SJCRH30 (cell line): ENCODE measurements at regions not wholly inside any gene's neighbourhood (a gene's known extent, or its start where the extent isn't known, plus 50 kb on each side); places are given as distances from the start of the nearest gene placed in this dataset.
A peak's percentile ranks its signal among the peaks of the same experiment; 100 is the strongest.

Experiments used
- DNase-seq, 2 experiments: peaks; one replicate each; pipeline ENCODE4 v3.0.0-alpha.2; 2015 to 2020
- H3K27ac ChIP-seq: fragments of 250-450 bp; sonication (Bioruptor Pico); 2 replicates; pipeline ENCODE4 v1.5.1; 2020; ENCODE audit warnings: mild to moderate bottlenecking, moderate library complexity
- H3K27me3 ChIP-seq: fragments of 250-450 bp; sonication (Bioruptor Pico); 2 replicates; pipeline ENCODE4 v1.5.1; 2020; ENCODE audit warnings: mild to moderate bottlenecking, moderate library complexity
- H3K36me3 ChIP-seq: fragments of 250-450 bp; sonication (Bioruptor Pico); 2 replicates; pipeline ENCODE4 v1.5.1; 2020; ENCODE audit warnings: mild to moderate bottlenecking, moderate library complexity
- H3K4me1 ChIP-seq: fragments of 250-450 bp; sonication (Bioruptor Pico); 2 replicates; pipeline ENCODE4 v1.5.1; 2020; ENCODE audit warnings: mild to moderate bottlenecking, moderate library complexity
- H3K4me3 ChIP-seq: fragments of 250-450 bp; sonication (Bioruptor Pico); 2 replicates; pipeline ENCODE4 v1.5.1; 2020; ENCODE audit warnings: mild to moderate bottlenecking, moderate library complexity
- H3K9me3 ChIP-seq: fragments of 250-450 bp; sonication (Bioruptor Pico); replicated peaks from 2 replicates; pipeline ENCODE4 v1.5.1; 2020; ENCODE audit warnings: mild to moderate bottlenecking, moderate library complexity

GRCh38 chr10:42926843-42927242, 144.2 kb downstream of the BMS1 start:
- no peaks in the 10 kb centered on the region for H3K27me3 ChIP-seq
- H3K4me3 ChIP-seq, result no peak overlapping the region
- H3K36me3 ChIP-seq, result no peaks in the 10 kb centered on the region
- H3K4me1 ChIP-seq, result no peaks in the 10 kb centered on the region
- no peak overlapping the region for H3K27ac ChIP-seq
- DNase-seq, result peak; percentile 42 to 43
- no peaks in the 10 kb centered on the region for H3K9me3 ChIP-seq

- H3K27me3 ChIP-seq, result no peaks in the 10 kb centered on the region
- no peak for DNase-seq
Observed at GRCh38 chr10:42928064-42928463, 145.5 kb downstream of the BMS1 start.

GRCh38 chr10:42929236-42929635, 146.6 kb downstream of the BMS1 start:
- Histone ChIP-seq H3K36me3 (no peaks in the 10 kb centered on the region), H3K9me3 (no peaks in the 10 kb centered on the region), H3K4me3 (no peak overlapping the region), H3K27ac (no peak overlapping the region), H3K27me3 (no peaks in the 10 kb centered on the region), H3K4me1 (no peaks in the 10 kb centered on the region)
- no peak for DNase-seq

More at GRCh38 chr10:42928064-42928463, 145.5 kb downstream of the BMS1 start:
- Histone ChIP-seq H3K9me3 (no peaks in the 10 kb centered on the region), H3K4me3 (no peak overlapping the region), H3K27ac (no peak overlapping the region), H3K4me1 (no peaks in the 10 kb centered on the region), H3K36me3 (no peaks in the 10 kb centered on the region)

GRCh38 chr10:42929993-42930392, 146.9 kb upstream of the RET start:
- Histone ChIP-seq H3K27ac (no peak overlapping the region), H3K9me3 (no peaks in the 10 kb centered on the region), H3K4me3 (no peak overlapping the region), H3K4me1 (no peaks in the 10 kb centered on the region), H3K36me3 (no peaks in the 10 kb centered on the region), H3K27me3 (no peaks in the 10 kb centered on the region)
- DNase-seq, result no peak

DNA sequence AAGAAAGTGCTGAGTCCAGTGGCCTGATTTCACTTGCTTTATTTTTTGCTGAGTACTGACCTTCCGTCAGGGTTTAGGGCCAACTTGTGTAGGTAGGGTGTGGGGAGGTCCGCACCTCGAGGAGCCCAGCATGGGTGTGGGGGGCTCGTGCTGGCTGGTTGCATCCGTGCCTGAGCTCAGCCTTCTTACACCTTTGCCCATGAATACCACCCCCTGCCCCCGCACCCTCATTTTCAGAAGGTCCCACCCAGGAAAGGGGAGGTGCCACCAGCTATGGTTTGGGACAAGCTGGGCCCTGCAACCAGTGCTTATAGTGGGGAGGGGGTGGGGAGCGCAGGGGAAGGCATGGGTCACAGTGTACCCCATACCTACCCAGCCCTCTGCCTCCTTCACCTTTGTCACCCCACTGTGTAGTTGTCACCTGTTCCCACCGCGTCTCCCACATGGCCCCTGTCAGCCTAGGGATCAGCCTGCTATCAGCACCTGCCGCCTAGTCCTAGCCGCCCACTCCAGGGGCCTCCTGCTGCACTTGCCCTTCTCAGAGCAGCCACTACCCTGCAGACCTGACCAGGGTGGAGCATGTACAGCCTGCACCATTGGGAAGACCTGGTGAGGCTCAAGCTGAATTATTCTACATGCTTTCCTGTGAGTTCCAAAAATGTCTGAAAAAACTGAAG, 146.2 kb upstream of the RET start:
- H3K4me1 ChIP-seq, result no peaks in the 10 kb centered on the region
- DNase-seq, result no peak
- no peak overlapping the region for H3K4me3 ChIP-seq
- no peaks in the 10 kb centered on the region for H3K9me3 ChIP-seq
- no peak overlapping the region for H3K27ac ChIP-seq
- no peaks in the 10 kb centered on the region for H3K27me3 ChIP-seq
- no peaks in the 10 kb centered on the region for H3K36me3 ChIP-seq

DNA sequence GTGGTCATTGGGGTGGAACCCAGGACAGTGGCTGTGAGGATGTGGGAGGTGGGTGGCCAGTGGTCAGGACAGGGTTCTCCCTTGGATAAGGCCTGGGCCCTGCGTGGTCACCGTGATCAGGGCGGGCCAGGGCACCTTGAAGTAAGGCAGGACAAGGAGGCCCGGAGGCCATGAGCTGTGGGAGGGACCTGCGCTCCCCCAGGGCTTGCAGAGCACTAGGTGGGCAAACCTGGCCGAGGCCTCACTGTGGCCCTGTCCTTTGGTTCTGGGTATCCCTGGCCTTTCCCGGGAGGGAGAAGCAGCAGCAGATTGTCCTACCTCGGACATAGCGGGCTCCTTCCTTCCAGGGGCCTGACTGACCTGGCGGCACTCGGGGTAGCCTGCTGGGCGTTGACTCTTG, 144.8 kb upstream of the RET start:
- no peaks in the 10 kb centered on the region for H3K9me3 ChIP-seq
- H3K36me3 ChIP-seq, result no peaks in the 10 kb centered on the region
- H3K4me1 ChIP-seq, result no peaks in the 10 kb centered on the region
- H3K27me3 ChIP-seq, result no peaks in the 10 kb centered on the region
- H3K27ac ChIP-seq, result no peak overlapping the region
- DNase-seq, result no peak
- H3K4me3 ChIP-seq, result no peak overlapping the region

DNA sequence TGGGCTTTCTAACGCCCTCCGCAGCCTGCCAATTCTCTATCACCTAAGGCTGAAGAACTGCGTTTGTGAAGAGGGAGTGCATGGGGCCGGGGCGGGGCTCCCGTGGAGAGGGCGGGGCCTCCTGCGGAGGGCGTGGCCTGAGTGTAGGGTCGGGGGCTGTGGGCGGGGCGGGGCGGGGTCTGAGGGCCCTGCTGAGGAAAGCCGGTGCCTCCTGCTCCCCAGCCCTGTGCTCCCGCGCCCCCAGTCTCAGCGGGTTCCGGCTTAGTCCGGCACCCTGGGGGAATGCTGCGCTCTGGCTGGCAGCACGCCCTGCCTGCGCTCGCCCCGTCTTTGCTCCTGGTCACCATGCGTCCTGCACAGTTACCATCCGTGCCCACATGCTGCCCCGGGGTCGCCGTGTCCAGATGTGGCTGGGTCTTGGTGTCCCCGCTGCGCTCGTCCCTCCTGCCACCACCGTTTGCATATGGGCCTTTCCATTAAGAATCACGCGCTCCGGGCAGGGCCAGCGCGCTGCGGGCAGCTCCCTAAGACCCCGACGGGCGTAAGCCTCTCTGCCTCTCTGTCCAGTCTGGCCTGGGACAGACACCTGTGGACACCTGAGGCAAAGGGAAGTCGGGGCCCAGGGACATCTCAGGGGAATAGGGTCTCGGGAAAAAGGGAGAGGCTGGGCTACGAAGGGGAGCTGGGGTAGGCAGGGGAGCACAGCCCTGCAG, 144.0 kb upstream of the RET start:
- no peak for DNase-seq
- Histone ChIP-seq H3K4me1 (no peaks in the 10 kb centered on the region), H3K27me3 (no peaks in the 10 kb centered on the region), H3K27ac (no peak overlapping the region), H3K9me3 (no peaks in the 10 kb centered on the region), H3K36me3 (no peaks in the 10 kb centered on the region), H3K4me3 (no peak overlapping the region)

DNA sequence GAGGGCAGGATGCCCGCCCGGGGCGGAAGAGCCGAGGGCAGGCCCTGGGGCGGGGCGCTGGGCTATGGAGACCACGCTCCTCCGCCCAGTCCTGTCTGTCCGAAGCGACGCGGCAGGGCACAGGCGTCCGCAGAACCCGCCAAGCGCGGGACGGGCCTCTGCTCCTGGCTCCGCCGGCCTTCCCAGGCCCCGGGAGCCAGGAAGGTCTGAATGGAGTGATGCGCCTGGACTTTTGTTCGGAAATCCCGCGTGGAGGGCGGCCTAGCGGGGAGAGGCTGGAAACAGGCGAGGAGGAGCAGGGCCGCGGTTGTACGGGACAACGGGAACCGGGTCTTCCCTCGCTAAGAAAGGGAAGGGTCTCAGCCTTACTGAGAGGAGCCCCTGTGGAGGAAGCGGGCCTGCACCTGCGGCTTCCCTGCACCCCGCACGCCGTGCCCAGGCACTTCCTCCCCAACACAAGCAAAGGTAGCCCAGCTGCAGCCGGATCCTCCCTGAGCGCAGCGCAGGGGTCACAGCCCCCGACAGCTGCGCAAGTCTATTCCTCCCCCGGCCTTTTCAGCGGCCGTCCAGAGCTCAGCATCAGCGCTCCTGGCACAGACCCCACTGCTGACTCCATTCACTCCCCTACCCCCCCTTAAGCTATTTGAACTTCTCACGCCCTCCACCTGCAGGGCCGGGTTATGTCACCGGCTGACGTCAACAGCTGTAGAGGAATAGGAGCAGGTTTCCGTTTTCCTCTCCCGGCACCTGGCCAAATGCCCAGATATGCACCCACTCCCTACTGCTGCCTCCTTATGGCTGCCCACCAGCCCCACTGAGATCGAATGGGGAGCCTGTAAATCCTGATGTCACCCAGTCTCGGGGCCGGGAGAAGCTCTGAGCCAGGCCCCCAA, 143.2 kb upstream of the RET start:
- no peaks in the 10 kb centered on the region for H3K4me1 ChIP-seq
- H3K4me3 ChIP-seq, result no peak overlapping the region
- H3K36me3 ChIP-seq, result no peaks in the 10 kb centered on the region
- no peaks in the 10 kb centered on the region for H3K27me3 ChIP-seq
- no peak overlapping the region for H3K27ac ChIP-seq
- H3K9me3 ChIP-seq, result no peaks in the 10 kb centered on the region
- DNase-seq, result peak; percentile 17 to 40

DNA sequence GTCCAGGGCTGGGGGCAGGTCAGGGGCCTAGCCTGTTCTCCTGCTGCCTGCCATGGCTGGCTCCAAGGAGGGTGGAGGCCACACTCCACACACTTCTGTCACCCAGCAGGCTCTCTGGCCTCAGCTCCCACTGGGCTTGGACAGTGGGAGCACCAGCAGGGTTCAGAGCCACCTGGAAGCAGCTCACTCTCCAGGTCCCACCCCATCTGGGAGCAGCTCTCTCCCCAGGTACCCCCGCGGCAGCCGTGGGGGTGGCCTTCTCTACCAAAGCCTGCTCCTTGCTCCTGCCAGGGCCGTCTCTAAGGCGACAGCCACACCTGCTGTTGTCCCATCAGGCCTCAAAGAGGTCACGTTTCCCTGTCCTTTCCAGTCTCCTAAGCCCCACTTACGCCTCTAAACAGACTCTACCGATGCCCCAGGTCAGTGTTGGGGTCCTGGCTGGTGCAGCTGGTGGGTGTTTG, 142.5 kb upstream of the RET start:
- Histone ChIP-seq H3K9me3 (no peaks in the 10 kb centered on the region), H3K4me1 (no peaks in the 10 kb centered on the region), H3K36me3 (no peaks in the 10 kb centered on the region), H3K27me3 (no peaks in the 10 kb centered on the region), H3K4me3 (no peak overlapping the region), H3K27ac (no peak overlapping the region)
- no peak for DNase-seq

DNA sequence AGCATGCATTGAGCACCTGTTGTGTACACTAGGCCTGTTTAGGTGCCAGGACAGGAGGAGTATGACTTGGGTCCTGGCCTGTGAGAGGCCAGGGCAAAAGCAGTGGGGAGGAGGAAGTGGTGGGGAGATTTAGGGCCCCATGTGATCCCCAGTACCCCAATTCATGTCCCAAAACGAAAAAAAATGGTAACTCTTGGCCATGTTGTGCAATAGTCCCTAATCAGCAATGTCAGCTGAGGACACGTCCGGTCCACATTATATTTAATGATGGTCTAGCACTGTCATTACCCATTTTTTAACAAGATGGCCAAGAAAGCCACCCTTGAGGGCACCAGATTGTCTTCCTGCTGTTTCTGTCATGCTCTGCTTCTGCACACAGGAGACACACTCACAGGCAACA, 142.0 kb upstream of the RET start:
- H3K9me3 ChIP-seq, result no peaks in the 10 kb centered on the region
- H3K27me3 ChIP-seq, result no peaks in the 10 kb centered on the region
- DNase-seq, result no peak
- H3K36me3 ChIP-seq, result no peaks in the 10 kb centered on the region
- H3K4me1 ChIP-seq, result no peaks in the 10 kb centered on the region
- H3K4me3 ChIP-seq, result no peak overlapping the region
- H3K27ac ChIP-seq, result no peak overlapping the region

DNA sequence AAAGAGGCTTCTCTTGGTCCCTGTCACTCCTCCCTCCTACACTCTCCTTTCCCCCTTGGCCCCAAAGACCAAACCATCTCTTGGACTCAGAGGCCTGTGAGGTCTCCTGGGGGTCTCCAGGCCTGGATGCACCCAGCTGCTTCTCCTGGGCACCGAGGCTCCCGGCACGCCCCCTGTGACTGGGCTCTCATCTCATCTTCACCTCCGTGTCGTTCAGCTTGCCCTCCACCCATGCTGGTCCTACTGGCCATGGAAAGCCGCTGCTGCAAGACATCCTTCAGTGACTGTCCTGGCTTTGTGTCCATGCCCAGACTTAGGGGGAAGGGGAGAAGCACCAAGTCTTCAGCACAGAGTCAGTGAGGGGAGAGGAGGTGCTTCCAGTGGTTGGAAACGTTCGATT, 141.4 kb upstream of the RET start:
- no peak for DNase-seq
- Histone ChIP-seq H3K4me1 (no peaks in the 10 kb centered on the region), H3K36me3 (no peaks in the 10 kb centered on the region), H3K4me3 (no peak overlapping the region), H3K27me3 (no peaks in the 10 kb centered on the region), H3K9me3 (no peaks in the 10 kb centered on the region), H3K27ac (no peak overlapping the region)

DNA sequence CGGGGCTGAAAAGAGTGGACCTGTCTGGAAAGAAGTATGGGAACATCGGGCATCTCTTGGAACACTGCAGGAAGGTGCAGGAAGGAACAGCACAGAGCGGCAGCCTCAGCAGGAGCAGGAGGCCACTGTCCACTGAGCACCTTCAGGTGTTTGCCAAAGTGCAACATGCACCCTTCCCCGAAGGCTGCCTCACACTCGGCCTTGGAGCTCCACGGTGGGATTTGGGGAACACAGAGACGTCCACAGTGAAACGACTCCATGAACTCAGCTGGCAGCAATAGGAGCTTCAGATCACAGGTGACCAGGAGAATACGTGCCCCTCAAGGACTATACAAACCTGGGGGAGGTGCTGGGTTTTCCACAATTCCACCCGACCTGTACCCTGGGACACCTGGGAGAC, 140.3 kb upstream of the RET start:
- Histone ChIP-seq H3K9me3 (no peaks in the 10 kb centered on the region), H3K27ac (no peak overlapping the region), H3K4me1 (no peaks in the 10 kb centered on the region), H3K36me3 (no peaks in the 10 kb centered on the region), H3K27me3 (no peaks in the 10 kb centered on the region), H3K4me3 (no peak overlapping the region)
- no peak for DNase-seq

DNA sequence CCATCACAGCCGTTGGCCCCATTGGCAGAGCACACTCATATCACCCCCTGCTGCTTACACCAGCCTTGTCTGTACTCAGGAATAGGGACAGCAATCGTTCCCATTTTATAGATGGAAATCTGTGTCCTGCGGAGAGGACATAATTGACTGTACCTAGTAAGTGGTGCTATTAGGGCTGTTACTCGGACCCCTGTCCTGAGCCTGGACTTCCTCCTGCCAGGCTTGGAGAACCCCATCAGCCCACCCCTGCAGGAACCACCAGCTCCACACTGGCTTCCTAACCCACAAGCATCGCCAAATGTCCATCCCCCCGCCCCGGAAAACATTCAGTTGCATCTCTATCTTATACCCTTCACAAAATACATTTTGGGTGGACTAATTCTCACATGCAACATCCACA, 139.8 kb upstream of the RET start:
- H3K36me3 ChIP-seq, result no peaks in the 10 kb centered on the region
- H3K9me3 ChIP-seq, result no peaks in the 10 kb centered on the region
- H3K27ac ChIP-seq, result no peak overlapping the region
- DNase-seq, result no peak
- H3K4me3 ChIP-seq, result no peak overlapping the region
- no peaks in the 10 kb centered on the region for H3K27me3 ChIP-seq
- no peaks in the 10 kb centered on the region for H3K4me1 ChIP-seq

GRCh38 chr10:42937649-42938180, 139.2 kb upstream of the RET start:
- H3K27ac ChIP-seq, result no peak overlapping the region
- no peak overlapping the region for H3K4me3 ChIP-seq
- H3K36me3 ChIP-seq, result no peaks in the 10 kb centered on the region
- H3K27me3 ChIP-seq, result no peaks in the 10 kb centered on the region
- no peaks in the 10 kb centered on the region for H3K4me1 ChIP-seq
- H3K9me3 ChIP-seq, result no peaks in the 10 kb centered on the region
- no peak for DNase-seq

GRCh38 chr10:42938351-42938750, 138.5 kb upstream of the RET start:
- Histone ChIP-seq H3K9me3 (no peaks in the 10 kb centered on the region), H3K27ac (no peak overlapping the region), H3K4me1 (no peaks in the 10 kb centered on the region), H3K36me3 (no peaks in the 10 kb centered on the region), H3K4me3 (no peak overlapping the region), H3K27me3 (no peaks in the 10 kb centered on the region)
- no peak for DNase-seq
